ENCODE measurements at regions not wholly inside any gene's neighbourhood (a gene's known extent, or its start where the extent isn't known, plus 50 kb on each side); places are given as distances from the start of the nearest gene placed in this dataset.
A peak's percentile ranks its signal among the peaks of the same experiment; 100 is the strongest.

GRCh38 chr1:209391792-209392191 lies 191.7 kb upstream of the CAMK1G start:
- peak; percentile 84 for DNase-seq

GRCh38 chr1:209395169-209395568 lies 188.3 kb upstream of the CAMK1G start:
- peak; percentile 71 for DNase-seq

DNA sequence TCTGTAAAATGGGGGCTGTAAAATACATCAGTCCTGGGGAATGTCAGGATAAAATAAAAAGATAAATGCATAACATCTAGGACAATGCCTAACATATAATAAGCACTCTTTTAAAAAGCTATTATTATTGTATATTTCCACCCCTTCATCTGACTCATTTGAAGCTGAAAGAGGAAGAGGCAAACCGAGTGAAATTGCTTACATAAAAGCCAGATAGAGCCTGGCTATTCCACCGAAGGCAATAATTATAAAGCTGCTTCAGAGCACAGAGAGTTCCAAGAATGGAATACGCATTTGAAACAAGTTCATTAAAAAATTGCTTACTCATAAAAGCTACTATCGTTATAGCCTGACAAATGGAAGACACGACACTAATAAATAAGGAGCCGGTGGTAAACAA lies 186.1 kb upstream of the CAMK1G start:
- DNase-seq = no peak

DNA sequence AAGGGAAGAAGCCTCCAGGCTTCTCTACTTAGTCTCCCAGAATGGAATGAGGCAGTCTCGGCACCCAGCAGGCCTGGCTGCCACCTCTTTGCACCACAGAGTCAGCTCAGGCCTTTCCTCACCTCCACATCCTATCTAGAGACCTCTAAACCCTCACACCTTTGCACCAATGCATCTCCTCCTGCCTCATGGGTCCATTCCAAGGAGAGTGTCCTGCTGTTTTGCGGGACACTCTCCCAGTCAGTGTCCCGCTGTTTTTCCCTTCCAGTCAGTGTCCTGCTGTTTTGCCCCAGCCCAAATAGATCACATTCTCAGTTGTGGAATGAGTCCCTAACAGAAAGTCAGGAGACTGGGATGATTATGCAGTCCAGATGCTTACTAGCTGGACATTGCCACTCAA lies 185.6 kb upstream of the CAMK1G start:
- DNase-seq = peak; percentile 59

DNA sequence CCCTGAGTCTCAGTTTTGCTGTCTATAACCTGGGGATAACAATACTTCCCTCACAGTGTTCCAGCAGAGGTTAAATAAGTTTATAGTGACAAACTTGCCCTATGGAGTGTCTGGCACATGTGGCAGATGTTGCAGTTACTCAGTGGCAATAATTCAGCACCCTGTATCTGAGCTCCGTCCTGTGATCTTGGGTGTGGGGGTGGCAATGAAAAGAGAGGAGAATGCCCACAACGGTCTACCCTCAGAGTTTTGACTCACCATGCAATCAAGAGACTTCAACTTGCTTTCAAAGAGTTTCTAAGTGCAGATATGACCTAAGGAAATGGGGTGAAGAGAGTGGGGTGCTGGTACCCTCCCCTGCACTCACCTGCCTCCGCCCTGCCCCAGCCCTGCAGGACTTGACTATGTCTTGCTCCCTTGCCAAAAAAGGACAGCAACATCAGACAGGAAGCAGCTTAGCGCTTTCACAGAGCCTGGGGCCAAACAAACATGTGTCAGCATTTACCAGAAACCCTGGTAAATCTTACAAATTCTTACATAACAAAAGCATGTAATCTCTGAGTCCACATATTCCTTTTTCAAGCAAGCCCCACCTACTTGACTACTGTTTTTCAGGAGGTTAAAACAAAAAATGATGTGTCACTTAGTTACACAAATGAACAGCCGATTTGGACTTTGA lies 185.1 kb upstream of the CAMK1G start:
- DNase-seq = peak; percentile 87

DNA sequence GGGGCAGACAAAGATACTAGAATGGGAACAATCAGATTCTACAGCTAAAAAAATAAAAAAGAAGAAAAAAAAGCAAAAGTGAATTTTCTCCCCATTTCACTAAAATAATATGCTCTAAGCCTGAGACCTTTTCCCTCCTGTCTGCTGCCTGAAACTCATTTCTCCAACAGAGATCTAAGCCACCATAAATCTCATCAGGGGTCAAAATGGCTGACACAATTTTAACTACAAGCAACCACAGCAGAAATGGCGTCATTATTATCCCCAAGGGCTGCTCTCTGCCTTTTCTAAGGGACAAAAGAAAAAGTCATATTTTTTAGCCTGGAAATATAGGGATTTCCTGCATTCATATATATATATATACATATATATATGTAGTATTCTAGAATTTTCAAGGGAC lies 183.7 kb upstream of the CAMK1G start:
- DNase-seq = no peak

DNA sequence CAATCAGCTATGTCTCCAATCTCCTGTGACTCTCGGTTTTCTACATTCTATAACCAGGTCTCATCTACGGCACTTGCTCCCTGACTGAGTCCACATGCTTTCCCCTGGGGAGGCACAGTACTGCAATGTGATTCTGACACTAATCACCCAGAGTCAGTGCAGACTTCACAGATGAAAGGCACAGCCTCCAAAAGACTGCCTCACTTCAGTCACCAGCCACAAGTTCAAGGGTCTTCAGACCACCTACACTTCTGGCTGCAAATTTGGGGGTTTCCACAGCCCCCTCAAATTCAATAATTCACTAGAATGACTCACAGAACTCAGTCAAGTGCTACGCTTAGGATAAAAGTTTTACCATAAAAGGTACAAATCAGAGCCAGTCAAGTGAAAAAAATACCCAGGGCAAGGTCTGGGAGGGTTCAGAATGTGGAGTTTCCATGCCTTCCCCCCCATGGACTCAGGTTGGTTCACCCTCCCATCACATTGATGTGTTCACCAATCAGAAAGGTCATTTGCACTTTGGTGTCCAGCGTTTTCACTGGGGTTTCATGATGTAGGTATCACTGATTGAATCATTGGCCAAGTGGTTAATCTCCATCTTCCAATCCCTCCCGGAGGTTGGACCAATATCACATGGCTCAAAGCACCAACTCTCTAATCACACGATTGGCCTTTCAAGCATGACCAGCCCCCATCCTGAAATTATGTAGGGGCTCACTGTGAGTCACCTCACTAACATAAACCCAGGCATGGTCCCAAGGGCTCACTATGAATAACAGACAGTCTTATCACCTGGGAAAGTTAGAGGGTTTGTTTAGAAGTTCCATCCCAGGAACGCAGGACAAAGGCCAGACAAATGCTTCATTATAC lies 182.9 kb upstream of the CAMK1G start:
- DNase-seq = no peak

GRCh38 chr1:209402697-209403096 lies 180.8 kb upstream of the CAMK1G start:
- no peak for DNase-seq

DNA sequence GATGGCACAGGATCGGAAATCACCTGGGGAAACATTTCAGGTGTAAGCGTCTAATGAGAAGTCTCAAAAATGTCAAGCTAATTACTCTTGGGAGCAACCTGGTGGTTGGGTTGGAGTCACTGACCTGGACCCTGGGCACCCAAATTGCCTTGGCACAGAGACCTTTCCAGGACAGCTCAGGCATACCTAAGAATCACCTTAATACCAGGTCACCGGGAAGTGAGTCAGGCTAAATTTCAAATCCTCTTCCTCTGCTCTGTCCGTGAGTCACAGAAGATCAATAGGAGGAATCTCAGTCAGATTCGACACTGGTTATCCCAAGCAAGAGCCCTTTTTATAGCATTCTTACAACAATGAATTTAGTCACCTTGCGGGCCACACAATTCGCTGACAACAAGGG lies 179.6 kb upstream of the CAMK1G start:
- DNase-seq = peak; percentile 66

- DNase-seq = peak; percentile 69
Observed at GRCh38 chr1:209404577-209404976, 178.9 kb upstream of the CAMK1G start.

GRCh38 chr1:209405183-209405814 lies 178.2 kb upstream of the CAMK1G start:
- DNase-seq = no peak

DNA sequence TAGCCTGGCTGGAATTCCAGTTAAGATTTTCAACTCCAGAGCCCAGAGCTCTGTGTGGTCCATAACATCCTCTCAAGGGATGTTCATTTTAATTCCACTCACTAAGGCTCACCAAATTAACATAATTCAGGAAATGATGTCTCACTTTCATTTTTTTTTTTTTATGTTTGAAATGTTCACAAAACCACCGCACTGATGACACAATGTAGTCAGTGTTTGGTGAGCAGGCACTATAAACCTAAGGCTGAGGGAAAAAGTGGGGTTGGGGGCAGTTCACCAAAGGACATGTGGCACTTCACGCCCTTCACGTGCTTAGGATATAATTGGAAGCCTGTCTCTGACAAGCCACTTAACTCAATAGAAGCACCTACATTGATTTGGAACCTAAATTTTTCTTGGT lies 177.3 kb upstream of the CAMK1G start:
- no peak for DNase-seq

DNA sequence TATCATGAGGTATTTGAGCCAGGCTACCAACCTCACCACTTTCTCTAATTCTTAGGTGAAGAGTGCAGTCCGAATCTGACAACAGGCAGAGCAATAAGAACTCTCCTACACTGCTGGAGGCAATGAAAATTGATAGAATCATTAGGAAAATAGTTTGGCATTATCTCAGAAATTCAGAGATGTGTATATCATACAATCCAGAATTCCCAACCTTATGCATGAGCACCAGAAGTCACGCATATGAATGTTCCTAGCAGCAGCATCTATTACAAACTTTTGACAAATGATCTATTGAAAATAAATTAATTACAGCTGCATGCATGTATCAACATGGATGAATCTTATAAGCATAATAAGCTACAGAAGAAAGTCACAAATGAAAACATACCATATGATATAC lies 176.9 kb upstream of the CAMK1G start:
- DNase-seq = no peak

GRCh38 chr1:209409780-209410179 lies 173.7 kb upstream of the CAMK1G start:
- DNase-seq = peak; percentile 74

DNA sequence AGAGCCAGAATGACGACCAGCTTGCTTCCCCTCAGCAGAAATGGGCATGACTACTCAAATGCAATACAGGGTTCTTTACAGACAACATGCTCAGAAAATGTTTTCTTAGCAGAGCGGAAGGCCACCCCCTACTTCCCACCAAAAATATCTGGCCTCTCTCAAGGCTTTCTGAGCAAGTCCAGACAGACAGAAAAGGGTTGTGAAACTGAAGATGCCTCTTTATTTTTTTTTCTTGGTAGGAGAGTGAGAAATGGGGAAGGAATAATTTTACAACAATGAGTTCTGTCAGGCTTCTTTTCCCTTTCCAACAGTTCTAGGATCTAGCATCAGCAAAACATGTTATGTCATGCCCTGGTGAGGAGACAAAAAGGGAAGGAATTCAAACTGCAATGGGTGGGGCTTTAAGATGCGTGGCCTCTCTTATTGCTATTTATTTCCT lies 172.0 kb upstream of the CAMK1G start:
- peak; percentile 53 for DNase-seq

GRCh38 chr1:209412036-209412435 lies 171.5 kb upstream of the CAMK1G start:
- DNase-seq = peak; percentile 48

DNA sequence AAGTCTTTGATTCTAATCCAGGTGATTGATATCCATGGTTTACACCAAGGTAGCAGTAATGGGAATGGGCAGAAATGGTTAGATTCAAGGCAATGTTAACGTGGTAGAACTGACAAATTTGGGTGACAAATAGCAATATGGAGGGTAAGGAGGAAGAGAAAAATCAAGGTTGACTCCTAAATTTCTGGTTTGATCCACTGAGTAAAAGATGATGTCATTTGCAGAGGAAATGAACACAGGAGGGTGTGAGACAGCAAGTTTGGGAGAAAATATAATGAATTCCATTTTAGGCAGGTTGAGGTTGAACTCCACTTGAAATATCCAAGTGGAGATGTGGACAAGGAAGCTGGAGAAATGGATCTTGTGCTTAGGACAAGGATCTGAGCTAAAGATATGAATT lies 170.9 kb upstream of the CAMK1G start:
- DNase-seq = no peak

DNA sequence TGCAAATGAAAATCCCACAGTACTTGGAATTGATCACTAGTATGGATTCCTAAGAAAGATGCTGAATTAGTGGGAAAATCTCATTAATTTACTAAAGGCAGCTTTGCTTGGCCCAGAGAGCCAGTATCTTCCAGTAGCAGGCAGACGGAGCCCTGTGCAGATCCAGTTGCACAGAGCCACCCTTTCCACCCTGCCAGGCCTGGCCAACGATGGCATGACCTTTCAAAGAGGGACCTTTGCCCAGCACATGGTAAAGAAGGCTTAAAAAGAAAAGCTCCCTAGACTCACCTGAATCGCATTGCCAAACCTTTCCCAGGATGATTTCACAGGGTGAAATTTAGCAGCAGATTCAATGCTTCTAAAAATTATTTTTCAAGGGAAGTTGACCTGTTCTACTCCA lies 170.5 kb upstream of the CAMK1G start:
- DNase-seq = peak; percentile 7

DNA sequence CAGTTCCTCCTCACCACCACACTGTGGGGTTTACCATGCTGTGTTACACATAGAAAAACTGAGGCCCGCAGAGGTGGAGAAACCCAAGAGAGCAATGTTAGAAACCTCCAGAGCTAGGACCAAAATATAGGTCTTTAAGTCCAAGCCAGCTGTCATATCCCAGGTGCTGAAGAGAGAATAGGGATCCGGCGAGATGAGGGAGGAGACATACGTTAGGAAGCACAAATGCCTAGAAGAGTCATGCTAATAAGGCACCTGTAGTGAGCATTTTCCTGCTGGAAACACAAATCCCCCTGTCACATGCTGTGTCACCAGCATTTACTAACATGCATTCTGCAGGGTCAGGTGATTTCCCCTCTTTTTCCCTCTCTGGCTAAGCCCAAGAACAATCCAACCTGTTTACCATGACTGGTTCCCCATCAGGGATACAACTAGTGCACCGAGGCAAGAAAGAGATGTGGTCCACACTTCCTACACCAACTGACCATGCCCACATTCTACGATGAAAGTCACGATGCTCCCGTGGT lies 168.6 kb upstream of the CAMK1G start:
- peak; percentile 22 for DNase-seq

DNA sequence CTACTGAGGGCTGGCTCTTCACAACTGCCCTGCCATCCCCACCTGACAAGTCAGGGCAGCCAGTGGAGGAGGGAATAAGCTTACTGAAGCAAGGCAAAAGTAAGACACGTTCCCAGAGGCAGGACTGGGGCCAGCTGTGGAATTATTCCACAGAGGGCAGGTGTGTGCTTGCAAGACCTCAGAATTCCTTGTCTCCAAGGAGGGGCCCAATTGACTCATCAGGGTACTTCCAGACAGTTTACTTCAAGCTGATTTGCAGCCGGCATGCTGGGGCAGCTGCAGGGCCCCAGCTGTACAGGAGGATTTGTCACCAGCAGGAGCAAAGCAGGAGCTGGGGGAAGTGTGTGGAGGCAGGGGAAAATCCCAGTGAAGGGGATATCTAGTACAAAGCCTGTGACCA lies 167.5 kb upstream of the CAMK1G start:
- DNase-seq = peak; percentile 94

GRCh38 chr1:209416716-209417115 lies 166.8 kb upstream of the CAMK1G start:
- DNase-seq = peak; percentile 25

GRCh38 chr1:209417761-209418160 lies 165.8 kb upstream of the CAMK1G start:
- DNase-seq = peak; percentile 24

GRCh38 chr1:209420276-209420675 lies 163.2 kb upstream of the CAMK1G start:
- DNase-seq = no peak

- DNase-seq = peak; percentile 47
Observed at GRCh38 chr1:209421186-209421585, 162.3 kb upstream of the CAMK1G start.

Data from islet precursor cell (in vitro differentiated cells).